ENCODE measurements at regions not wholly inside any gene's neighbourhood (a gene's known extent, or its start where the extent isn't known, plus 50 kb on each side); places are given as distances from the start of the nearest gene placed in this dataset.

DNA sequence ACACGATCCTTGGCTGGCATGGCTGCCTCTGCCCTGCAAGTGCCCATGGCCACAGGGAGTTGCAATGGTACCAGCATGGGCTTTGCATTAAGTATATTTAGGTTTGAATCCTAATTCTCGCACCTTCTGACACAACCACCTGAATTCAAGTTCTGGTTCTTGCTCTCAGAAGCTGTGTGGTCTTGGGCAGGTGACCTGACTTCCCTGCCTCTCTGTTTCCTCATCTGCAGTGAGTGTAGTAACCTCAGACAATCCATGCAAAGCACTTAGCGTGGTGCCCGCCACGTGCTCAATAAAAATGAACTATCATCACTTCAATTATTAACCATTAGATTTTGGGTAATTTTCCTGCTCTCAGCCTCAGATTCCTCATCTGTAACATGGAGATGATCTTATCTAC is 378.8 kb upstream of the ARID1B start:
- no peaks in the 10 kb centered on the region for H3K36me3 ChIP-seq
- no peak overlapping the region for H3K27ac ChIP-seq
- H3K27me3 ChIP-seq, result peaks cover 27% of the 10 kb centered on the region
- no peak for DNase-seq (ENCODE audit: low read depth in 1 of 2, low spot score in 1 of 2)
- TF ChIP-seq CTCF (IDR thresholded peaks at IDR 0.05; ENCODE audit: low read depth, low read length), result no peak
- H3K4me1 ChIP-seq (ENCODE audit: low read depth), result no peaks in the 10 kb centered on the region
- no peak overlapping the region for H3K4me3 ChIP-seq
- no peaks in the 10 kb centered on the region for H3K9me3 ChIP-seq (ENCODE audit: low read depth)

- Histone ChIP-seq H3K27me3 (peaks cover 27% of the 10 kb centered on the region), H3K27ac (no peak overlapping the region), H3K4me1 (ENCODE audit: low read depth) (no peaks in the 10 kb centered on the region), H3K36me3 (no peaks in the 10 kb centered on the region), H3K4me3 (no peak overlapping the region), H3K9me3 (ENCODE audit: low read depth) (no peaks in the 10 kb centered on the region)
- no peak for TF ChIP-seq CTCF (IDR thresholded peaks at IDR 0.05; ENCODE audit: low read depth, low read length)
- no peak for DNase-seq (ENCODE audit: low read depth in 1 of 2, low spot score in 1 of 2)
These were observed 380.3 kb upstream of the ARID1B start for GRCh38 chr6:156396791-156397418.

DNA sequence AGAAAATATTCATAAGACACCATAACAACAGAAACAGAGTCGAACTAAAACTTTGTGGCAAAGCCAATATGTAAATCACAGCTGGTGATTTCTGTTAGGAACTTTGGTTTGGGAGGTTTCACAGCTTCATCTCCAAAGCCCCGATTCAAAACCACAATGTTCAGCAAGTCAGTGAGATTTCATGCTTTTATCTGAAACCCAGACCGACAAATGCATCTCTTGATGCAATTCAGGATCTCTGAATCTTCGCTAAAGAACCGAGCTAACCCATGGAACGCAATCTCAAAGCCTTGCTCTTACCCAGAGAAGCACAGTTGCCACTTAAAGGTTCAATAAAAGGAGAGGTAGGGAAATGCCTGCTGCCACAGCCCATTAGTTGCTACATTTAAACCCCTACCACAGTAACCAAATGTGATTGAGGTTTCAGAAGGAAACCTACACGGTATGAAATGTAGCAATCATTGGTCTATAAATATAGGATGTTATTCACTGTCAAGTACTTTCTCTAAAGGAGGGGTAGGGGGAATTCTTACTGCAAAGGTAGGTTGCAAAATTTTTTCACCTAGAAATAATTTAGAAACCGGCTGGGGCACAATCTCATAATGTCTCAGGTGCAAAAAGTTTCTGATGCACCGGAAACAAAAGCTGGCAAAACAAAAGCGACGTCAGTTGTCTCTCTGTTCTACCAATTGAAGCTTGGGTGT is 381.0 kb upstream of the ARID1B start:
- Histone ChIP-seq H3K4me1 (ENCODE audit: low read depth) (no peaks in the 10 kb centered on the region), H3K27me3 (peaks cover 27% of the 10 kb centered on the region), H3K27ac (no peak overlapping the region), H3K4me3 (no peak overlapping the region), H3K36me3 (no peaks in the 10 kb centered on the region), H3K9me3 (ENCODE audit: low read depth) (no peaks in the 10 kb centered on the region)
- no peak for TF ChIP-seq CTCF (IDR thresholded peaks at IDR 0.05; ENCODE audit: low read depth, low read length)
- DNase-seq (ENCODE audit: low read depth in 1 of 2, low spot score in 1 of 2), result no peak

- Histone ChIP-seq H3K27me3 (peaks cover 27% of the 10 kb centered on the region), H3K36me3 (no peaks in the 10 kb centered on the region), H3K27ac (no peak overlapping the region), H3K9me3 (ENCODE audit: low read depth) (no peaks in the 10 kb centered on the region), H3K4me3 (no peak overlapping the region), H3K4me1 (ENCODE audit: low read depth) (no peaks in the 10 kb centered on the region)
- DNase-seq (ENCODE audit: low read depth in 1 of 2, low spot score in 1 of 2), result no peak
- TF ChIP-seq CTCF (IDR thresholded peaks at IDR 0.05; ENCODE audit: low read depth, low read length), result no peak
These were observed 381.9 kb upstream of the ARID1B start for GRCh38 chr6:156395276-156395675.

DNA sequence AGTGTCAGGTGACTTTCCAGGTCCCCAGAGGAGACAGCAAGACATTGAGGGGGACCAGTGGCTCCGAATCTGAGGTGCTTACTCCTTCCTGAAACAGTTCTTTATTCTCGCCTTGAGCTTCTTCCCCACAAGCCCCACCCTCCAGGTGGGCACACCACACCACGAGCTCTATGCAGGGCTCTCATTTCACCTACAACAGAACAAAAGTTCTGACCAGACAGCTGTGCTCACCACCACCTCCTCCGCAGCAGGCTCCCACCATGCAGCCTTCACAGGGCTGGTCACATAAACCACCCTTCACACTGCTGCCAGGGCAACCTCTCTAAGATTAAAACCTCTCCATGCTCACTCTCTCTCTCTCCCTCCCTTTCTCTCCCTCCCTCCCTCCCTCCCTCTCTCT is 384.5 kb upstream of the ARID1B start:
- no peak for DNase-seq (ENCODE audit: low read depth in 1 of 2, low spot score in 1 of 2)
- no peak overlapping the region for H3K27ac ChIP-seq
- TF ChIP-seq CTCF (IDR thresholded peaks at IDR 0.05; ENCODE audit: low read depth, low read length), result no peak
- H3K4me3 ChIP-seq, result no peak overlapping the region
- no peaks in the 10 kb centered on the region for H3K4me1 ChIP-seq (ENCODE audit: low read depth)
- no peaks in the 10 kb centered on the region for H3K36me3 ChIP-seq
- H3K27me3 ChIP-seq, result peaks cover 20% of the 10 kb centered on the region
- H3K9me3 ChIP-seq (ENCODE audit: low read depth), result no peaks in the 10 kb centered on the region
